Gastroesophageal sphincter (tissue), 3 donors: ENCODE measurements at regions not wholly inside any gene's neighbourhood (a gene's known extent, or its start where the extent isn't known, plus 50 kb on each side); places are given as distances from the start of the nearest gene placed in this dataset.

ENCODE experiments used
- CTCF ChIP-seq, 4 experiments: fragments of 200-600 bp in 2 of 4; fragments of 450-650 bp in 2 of 4; sonication (generic) in 1 of 4; IDR thresholded peaks; one replicate each; pipeline ENCODE4 v1.5.1; 2017 to 2019; ENCODE audit warnings: antibody characterized with exemption in 4 of 4, mild to moderate bottlenecking in 2 of 4, moderate library complexity in 2 of 4
- POLR2A ChIP-seq, 2 donors: fragments of 450-650 bp; IDR thresholded peaks; one replicate each; pipeline ENCODE4 v1.6.1; 2017; ENCODE audit warnings: antibody characterized with exemption in 2 of 2, mild to moderate bottlenecking in 2 of 2, moderate library complexity in 1 of 2

GRCh38 chr16:87047221-87048037 lies 269.8 kb downstream of the C16orf95 start:
- TF ChIP-seq CTCF (IDR thresholded peaks at IDR 0.05) (no peak), POLR2A (IDR thresholded peaks at IDR 0.05) (no peak)
